HEK293 (cell line): ENCODE measurements at regions not wholly inside any gene's neighbourhood (a gene's known extent, or its start where the extent isn't known, plus 50 kb on each side); places are given as distances from the start of the nearest gene placed in this dataset.

Experiments
- SETDB1 ChIP-seq: IDR thresholded peaks from one replicate; pipeline ENCODE4 v1.6.1; 2017; ENCODE audit warnings: mild to moderate bottlenecking, low read length, moderate library complexity, mixed read lengths; ENCODE audit not compliant: insufficient read length
- SP7 ChIP-seq: fragments of 450-650 bp; formaldehyde crosslinking; IDR thresholded peaks from 2 replicates; pipeline ENCODE4 v1.5.1; 2016; ENCODE audit warnings: missing biosample characterization, missing genetic modification characterization
- ZFHX2 ChIP-seq: fragments of 450-650 bp; formaldehyde crosslinking; conservative IDR thresholded peaks from 2 replicates; pipeline ENCODE4 v1.5.1; 2016; ENCODE audit warnings: missing biosample characterization, missing genetic modification characterization
- ZNF10 ChIP-seq: fragments of 450-650 bp; formaldehyde crosslinking; IDR thresholded peaks from 2 replicates; pipeline ENCODE4 v1.5.1; 2017; ENCODE audit warnings: missing biosample characterization, missing genetic modification characterization
- ZNF132 ChIP-seq: fragments of 450-650 bp; formaldehyde crosslinking; IDR thresholded peaks from 2 replicates; pipeline ENCODE4 v1.5.1; 2017; ENCODE audit warnings: missing biosample characterization, missing genetic modification characterization, borderline replicate concordance
- ZNF335 ChIP-seq: fragments of 450-650 bp; formaldehyde crosslinking; conservative IDR thresholded peaks from 2 replicates; pipeline ENCODE4 v1.5.1; 2016; ENCODE audit warnings: missing biosample characterization, missing genetic modification characterization
- ZNF501 ChIP-seq: fragments of 450-650 bp; formaldehyde crosslinking; IDR thresholded peaks from 2 replicates; pipeline ENCODE4 v1.5.1; 2016; ENCODE audit warnings: missing biosample characterization, missing genetic modification characterization
- TF ChIP-seq, protein P1 (sequence below): fragments of 450-650 bp; formaldehyde crosslinking; IDR thresholded peaks from 2 replicates; pipeline ENCODE4 v1.5.1; 2016; ENCODE audit warnings: missing biosample characterization, missing genetic modification characterization
- TF ChIP-seq, protein P2 (sequence below): fragments of 450-650 bp; formaldehyde crosslinking; IDR thresholded peaks from 2 replicates; pipeline ENCODE4 v1.5.1; 2016; ENCODE audit warnings: missing biosample characterization, missing genetic modification characterization
- TF ChIP-seq, protein P3 (sequence below): sonication (generic); formaldehyde crosslinking; IDR thresholded peaks from 2 replicates; pipeline ENCODE4 v1.8.1; 2022; ENCODE audit warnings: mild to moderate bottlenecking, moderate library complexity, missing genetic modification reagents
- TF ChIP-seq, protein P4 (sequence below): fragments of 450-650 bp; formaldehyde crosslinking; IDR thresholded peaks from 2 replicates; pipeline ENCODE4 v1.5.1; 2016; ENCODE audit warnings: missing biosample characterization, missing genetic modification characterization

DNA sequence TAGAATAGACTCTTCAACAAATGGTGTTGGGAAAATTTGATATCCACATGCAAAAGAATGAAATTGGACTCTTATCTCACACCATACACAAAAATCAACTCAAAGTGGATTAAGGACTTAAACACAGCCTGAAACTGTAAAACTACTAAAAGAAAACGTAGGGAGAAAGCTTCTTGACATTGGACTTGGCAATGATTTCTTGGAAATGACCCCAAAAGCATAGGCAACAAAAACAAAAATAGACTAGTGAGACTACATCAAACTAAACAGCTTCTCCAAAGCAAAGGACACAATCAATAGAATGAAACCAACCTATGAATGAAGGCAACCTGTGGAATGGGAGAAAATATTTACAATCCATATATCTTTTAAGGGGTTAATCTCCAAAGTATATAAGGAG is 94.7 kb upstream of the INTU start:
- TF ChIP-seq SETDB1 (no peak), ZNF10 (tag by site-specific recombination) (no peak), ZNF335 (no peak), ZNF132 (no peak), ZNF501 (tag by site-specific recombination) (no peak), SP7 (no peak), ZFHX2 (tag by site-specific recombination) (no peak)
- TF ChIP-seq, protein P1, sequence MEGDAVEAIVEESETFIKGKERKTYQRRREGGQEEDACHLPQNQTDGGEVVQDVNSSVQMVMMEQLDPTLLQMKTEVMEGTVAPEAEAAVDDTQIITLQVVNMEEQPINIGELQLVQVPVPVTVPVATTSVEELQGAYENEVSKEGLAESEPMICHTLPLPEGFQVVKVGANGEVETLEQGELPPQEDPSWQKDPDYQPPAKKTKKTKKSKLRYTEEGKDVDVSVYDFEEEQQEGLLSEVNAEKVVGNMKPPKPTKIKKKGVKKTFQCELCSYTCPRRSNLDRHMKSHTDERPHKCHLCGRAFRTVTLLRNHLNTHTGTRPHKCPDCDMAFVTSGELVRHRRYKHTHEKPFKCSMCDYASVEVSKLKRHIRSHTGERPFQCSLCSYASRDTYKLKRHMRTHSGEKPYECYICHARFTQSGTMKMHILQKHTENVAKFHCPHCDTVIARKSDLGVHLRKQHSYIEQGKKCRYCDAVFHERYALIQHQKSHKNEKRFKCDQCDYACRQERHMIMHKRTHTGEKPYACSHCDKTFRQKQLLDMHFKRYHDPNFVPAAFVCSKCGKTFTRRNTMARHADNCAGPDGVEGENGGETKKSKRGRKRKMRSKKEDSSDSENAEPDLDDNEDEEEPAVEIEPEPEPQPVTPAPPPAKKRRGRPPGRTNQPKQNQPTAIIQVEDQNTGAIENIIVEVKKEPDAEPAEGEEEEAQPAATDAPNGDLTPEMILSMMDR (tag by site-specific recombination), result no peak
- TF ChIP-seq, protein P2, sequence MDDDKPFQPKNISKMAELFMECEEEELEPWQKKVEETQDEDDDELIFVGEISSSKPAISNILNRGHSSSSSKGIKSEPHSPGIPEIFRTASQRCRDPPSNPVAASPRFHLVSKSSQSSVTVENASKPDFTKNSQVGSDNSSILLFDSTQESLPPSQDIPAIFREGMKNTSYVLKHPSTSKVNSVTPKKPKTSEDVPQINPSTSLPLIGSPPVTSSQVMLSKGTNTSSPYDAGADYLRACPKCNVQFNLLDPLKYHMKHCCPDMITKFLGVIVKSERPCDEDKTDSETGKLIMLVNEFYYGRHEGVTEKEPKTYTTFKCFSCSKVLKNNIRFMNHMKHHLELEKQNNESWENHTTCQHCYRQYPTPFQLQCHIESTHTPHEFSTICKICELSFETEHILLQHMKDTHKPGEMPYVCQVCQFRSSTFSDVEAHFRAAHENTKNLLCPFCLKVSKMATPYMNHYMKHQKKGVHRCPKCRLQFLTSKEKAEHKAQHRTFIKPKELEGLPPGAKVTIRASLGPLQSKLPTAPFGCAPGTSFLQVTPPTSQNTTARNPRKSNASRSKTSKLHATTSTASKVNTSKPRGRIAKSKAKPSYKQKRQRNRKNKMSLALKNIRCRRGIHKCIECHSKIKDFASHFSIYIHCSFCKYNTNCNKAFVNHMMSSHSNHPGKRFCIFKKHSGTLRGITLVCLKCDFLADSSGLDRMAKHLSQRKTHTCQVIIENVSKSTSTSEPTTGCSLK, result no peak
- TF ChIP-seq, protein P3, sequence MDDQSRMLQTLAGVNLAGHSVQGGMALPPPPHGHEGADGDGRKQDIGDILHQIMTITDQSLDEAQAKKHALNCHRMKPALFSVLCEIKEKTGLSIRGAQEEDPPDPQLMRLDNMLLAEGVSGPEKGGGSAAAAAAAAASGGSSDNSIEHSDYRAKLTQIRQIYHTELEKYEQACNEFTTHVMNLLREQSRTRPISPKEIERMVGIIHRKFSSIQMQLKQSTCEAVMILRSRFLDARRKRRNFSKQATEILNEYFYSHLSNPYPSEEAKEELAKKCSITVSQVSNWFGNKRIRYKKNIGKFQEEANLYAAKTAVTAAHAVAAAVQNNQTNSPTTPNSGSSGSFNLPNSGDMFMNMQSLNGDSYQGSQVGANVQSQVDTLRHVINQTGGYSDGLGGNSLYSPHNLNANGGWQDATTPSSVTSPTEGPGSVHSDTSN (CRISPR knock-in tag), result no peak
- TF ChIP-seq, protein P4, sequence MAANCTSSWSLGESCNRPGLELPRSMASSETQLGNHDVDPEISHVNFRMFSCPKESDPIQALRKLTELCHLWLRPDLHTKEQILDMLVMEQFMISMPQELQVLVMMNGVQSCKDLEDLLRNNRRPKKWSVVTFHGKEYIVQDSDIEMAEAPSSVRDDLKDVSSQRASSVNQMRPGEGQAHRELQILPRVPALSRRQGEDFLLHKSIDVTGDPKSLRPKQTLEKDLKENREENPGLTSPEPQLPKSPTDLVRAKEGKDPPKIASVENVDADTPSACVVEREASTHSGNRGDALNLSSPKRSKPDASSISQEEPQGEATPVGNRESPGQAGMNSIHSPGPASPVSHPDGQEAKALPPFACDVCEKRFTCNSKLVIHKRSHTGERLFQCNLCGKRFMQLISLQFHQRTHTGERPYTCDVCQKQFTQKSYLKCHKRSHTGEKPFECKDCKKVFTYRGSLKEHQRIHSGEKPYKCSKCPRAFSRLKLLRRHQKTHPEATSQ, result no peak
